GM04504 (cell line): ENCODE measurements at regions not wholly inside any gene's neighbourhood (a gene's known extent, or its start where the extent isn't known, plus 50 kb on each side); places are given as distances from the start of the nearest gene placed in this dataset.

Experiments used
- DNase-seq: peaks from one replicate; pipeline ENCODE4 v3.0.0-alpha.2; 2012; ENCODE audit warnings: low read depth

DNA sequence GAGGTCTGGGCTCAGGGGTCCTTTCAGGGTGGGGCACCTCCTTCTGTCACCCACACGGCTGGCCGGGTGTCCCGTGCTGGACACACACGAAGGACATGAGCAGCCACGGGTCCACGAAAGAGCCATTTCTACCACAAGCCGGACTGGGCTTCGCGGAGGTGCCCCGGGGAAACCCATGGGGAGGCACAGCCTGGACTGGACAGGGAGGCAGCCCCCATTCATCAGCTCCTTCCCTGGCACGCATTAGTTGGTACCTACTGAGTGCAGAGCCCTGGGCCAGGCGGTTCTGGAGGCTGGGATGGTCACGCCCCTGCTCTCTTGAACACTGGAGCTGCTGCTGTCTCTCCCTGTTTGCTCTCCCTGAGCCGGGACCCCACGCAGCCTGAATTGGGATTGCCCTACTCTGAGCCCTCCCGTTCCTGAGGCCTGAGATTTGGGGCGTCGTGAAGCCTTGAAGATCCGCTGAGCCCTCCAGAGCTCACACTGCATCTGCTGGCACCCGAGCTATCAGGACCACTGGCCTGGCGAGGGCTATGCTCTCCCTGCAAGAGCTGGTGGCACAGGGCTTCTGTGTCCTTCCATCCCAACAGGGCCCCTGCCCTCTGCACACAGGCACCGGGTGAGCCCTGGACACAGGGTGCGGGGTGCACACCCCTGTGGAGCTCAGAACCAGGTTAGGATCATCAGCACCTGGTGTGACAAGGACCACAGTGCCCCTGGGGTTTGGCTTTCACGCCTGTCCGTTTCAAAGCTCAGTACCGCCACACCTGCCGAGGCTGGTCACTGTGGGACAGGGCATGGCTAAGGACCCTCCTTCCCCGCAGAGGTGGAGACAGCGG, 84.6 kb downstream of the MYEOV start:
- no peak for DNase-seq

GRCh38 chr11:69380451-69380901, 86.5 kb downstream of the MYEOV start:
- DNase-seq, result no peak

DNA sequence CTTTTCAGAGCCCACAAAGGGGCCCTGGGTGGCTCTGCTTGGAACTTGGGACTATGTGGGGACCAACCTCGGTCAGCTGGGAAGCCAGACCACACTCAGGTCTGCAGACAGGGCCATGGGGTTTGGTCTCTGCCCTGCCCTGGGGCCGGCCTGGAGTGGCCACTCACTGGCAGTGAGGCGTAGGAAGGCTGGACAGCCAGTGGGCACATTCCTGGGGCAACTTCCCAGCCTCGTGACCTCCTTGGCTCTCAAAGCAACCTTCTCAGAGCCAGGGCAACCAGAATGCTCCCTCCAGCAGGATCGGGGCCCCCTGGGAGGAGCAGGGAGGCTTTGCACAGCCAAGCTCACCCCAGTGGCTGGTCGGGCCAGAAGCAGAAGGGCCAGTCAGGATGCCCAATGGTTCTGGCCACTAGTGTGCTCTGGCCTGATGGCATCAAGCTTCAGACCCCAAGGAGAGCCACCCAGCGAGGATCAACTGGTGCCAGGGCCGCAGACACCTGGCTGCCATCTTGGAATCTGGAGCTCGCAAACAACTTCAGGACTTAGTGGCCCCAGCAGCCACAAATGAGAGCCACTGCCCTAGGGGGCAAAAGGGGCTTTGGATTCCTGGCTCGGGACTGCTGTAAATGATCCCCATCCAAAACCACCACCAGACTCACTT, 87.1 kb downstream of the MYEOV start:
- no peak for DNase-seq

- DNase-seq, result no peak
These were observed 87.8 kb downstream of the MYEOV start for GRCh38 chr11:69381681-69382130.

DNA sequence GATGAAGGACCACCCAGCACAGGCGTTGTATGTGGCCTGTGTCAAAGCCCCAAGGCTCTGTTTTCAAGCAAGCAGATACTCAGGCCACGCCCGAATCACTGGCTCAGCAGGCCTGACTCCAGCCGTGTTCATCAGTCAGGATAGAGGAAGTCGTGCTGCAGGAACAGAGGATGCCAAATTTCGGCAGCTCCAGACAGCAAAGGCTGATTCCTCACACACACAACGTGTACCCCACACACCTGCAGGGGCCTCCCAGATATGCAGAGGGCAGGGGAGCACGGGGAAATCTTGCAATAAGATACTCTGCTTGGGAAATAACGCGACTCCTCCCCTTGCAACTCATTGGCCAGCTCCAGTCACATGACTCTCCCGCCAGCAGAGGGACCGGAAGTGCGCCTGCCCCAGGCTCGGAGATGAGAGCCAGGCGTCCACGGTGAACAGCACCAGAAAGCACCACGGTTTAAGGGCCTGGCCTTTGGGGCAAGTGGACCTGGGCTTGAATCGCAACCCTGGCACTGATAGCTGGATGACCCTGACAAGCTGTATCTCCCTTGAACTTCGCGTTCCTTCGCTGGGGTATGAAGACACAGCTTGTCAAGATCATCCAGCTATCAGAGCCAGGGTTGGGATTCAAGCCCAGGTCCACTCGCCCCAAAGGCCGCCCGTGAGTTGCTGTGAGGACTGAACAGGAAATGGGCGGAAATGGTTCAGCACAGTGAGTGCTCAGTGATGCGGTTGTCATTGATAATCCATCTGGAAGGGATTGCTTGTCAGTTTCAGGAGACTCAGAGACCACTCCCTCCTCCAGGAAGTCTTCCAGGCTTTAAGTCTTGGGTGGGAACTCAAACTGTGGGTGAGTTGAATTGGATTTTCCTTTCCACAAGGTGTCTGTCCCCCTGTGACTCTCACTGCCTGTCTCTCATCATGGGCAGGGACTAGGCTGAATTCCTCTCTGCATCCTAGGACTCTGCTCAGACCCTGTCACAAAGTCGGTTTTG, 88.5 kb downstream of the MYEOV start:
- no peak for DNase-seq

GRCh38 chr11:69383372-69384250, 89.7 kb downstream of the MYEOV start:
- DNase-seq, result no peak

DNA sequence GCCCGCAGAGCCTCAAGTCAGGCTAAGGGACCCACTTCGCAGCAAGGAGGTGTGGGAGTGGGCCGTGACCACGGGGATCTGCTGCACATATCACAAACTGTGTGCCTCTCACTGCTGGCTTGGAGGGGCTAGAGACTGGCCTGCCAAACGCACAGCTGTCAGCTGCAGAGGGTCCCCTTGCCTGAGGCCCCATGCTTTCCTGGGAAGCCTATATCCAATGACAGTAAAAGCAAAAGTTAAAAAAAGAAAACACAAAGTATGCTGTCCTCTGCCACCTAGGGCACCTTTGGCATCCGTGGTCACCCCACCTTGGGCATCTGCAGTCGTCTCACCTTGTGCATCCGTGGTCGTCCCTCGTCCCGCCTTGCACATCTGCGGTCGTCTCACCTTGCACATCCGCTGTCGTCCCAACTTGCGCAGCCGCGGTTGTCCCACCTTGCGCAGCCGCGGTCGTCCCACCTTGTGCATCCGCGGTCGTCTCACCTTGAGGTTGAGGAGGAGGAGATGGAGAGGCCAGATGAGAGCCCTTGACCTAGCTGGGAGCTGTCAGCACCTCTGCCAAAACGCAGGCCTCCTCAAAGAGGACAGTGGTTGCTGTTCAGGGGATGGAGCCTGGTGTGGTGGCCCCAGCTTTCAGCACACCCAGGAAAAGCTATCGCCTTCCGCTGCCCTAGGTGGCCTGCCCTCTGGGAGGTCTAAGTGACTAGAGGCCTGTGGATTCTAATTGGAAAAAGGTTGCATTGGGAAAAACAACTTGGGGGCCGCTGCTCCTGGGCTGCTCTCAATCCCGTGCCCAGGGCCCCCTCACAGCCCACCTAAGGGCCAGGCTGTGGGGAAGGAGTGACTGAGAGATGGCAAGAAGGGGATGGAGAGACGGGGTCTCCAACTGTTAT, 90.5 kb downstream of the MYEOV start:
- no peak for DNase-seq

GRCh38 chr11:69385144-69385820, 91.3 kb downstream of the MYEOV start:
- no peak for DNase-seq

- DNase-seq, result no peak
These were observed 92.0 kb downstream of the MYEOV start for GRCh38 chr11:69385832-69386427.

GRCh38 chr11:69386594-69387408, 92.8 kb downstream of the MYEOV start:
- no peak for DNase-seq

- DNase-seq, result no peak
These were observed 93.5 kb downstream of the MYEOV start for GRCh38 chr11:69387409-69387885.

DNA sequence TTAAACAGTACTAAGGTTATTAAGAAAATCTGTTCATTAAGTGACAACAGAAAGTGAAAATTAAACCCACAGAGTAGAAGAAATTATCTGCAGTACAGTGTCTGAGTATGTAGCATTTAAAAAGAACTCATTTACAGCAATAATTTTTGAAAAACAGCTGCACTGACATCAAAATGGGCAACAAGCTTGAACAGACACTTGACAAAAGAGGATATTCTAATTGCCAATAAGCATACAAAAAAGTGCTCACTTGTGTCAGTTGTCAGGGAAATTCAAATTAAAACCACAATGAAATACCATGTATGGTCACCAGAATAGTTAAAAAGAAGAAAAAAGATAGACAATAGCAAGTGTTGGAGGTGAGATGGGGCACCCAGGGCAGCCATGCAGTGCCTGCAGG, 93.3 kb upstream of the LINC01488 start:
- DNase-seq, result no peak

GRCh38 chr11:69388661-69389060, 92.8 kb upstream of the LINC01488 start:
- no peak for DNase-seq

DNA sequence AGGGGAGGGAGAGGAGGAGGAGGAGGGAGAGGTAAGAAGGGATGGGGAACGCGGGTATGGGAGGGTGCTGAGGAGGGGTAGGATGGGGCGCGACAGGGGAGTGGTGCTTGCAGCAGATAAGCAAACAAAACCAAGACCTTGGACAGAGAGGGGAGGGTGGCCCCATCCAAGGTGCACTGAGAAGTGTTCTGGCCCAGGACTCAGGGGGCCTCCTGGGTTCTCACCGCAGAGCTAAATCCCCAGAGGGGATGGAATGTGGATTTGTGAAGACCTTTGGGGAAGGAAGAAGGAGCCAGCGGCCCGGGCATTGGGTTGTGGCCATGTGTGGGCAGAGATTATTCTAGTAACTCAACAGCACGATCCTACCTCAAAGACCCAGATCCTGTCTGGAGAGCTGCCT, 90.9 kb upstream of the LINC01488 start:
- DNase-seq, result no peak

DNA sequence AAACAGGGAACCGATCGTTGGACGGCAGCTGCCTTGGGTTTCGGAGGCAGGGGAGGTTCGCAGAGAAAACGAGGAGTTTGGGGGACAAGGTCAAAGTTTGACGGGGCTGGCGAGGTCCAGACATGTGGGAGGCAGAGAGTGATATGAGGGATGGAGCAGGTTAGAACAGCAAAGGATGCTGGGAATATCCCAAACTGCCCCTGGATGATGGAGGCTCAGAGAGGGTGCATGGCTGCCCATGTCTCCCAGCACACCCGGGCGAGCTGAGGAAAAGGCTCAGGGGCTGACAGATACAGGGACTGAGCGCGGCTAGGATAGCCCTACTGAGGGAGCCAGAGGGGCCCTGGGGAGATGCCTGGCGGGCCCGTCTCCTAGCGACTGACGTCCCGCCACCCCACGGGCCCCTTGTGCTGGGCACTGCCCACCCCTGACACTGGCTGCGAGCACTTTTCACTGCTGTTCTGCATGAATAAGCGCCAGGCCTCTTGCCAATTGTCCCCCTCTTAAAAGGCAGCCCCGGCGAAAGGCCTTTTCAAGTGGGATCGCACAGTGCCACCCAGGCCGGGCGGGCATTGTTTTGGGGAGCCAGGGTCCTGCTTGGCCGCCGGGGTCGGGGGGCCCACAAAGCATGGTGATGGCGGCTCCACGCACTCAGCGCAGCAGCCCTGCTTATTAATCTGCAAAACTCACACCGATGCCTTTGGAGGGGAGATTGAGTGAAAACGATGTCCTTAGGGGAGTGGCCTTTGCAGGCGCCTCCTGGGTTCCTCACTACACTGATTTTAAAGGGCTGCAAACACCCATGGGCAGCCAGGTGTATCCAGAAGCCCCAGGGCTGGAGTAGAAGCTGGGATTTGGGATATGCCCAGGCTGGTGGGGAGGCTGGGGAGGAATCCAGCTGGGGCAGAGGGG, 90.0 kb upstream of the LINC01488 start:
- no peak for DNase-seq

GRCh38 chr11:69392104-69392653, 89.3 kb upstream of the LINC01488 start:
- no peak for DNase-seq
